HG02588 (cell line): ENCODE measurements at regions not wholly inside any gene's neighbourhood (a gene's known extent, or its start where the extent isn't known, plus 50 kb on each side); places are given as distances from the start of the nearest gene placed in this dataset.
"Not testable (repeated sequence)": the region's sequence is repeated elsewhere in the genome, so short reads cannot be mapped to it uniquely, and the experiment has no call there.

ENCODE experiments used
- ATAC-seq: cut with Tn5 transposase; IDR thresholded peaks from one replicate; pipeline ENCODE4 v1.9.1; 2021; ENCODE audit warnings: mild to moderate bottlenecking, moderate library complexity; ENCODE audit not compliant: unreplicated experiment

GRCh38 chr7:69116196-69116595 is 482.1 kb upstream of the AUTS2 start:
- not testable (repeated sequence) for ATAC-seq

GRCh38 chr7:69122953-69123352 is 475.3 kb upstream of the AUTS2 start:
- no peak for ATAC-seq

GRCh38 chr7:69126896-69127479 is 471.3 kb upstream of the AUTS2 start:
- no peak for ATAC-seq

GRCh38 chr7:69129524-69129923 is 468.8 kb upstream of the AUTS2 start:
- no peak for ATAC-seq

- no peak for ATAC-seq
Observed at GRCh38 chr7:69129951-69130350, 468.3 kb upstream of the AUTS2 start.

GRCh38 chr7:69130396-69130795 is 467.9 kb upstream of the AUTS2 start:
- no peak for ATAC-seq

GRCh38 chr7:69134316-69134715 is 464.0 kb upstream of the AUTS2 start:
- ATAC-seq, result no peak

GRCh38 chr7:69147631-69148030 is 450.6 kb upstream of the AUTS2 start:
- ATAC-seq, result no peak

- no peak for ATAC-seq
Observed at GRCh38 chr7:69149804-69150782, 448.2 kb upstream of the AUTS2 start.

- ATAC-seq, result no peak
Observed at GRCh38 chr7:69162326-69162725, 435.9 kb upstream of the AUTS2 start.

GRCh38 chr7:69162931-69163670 is 435.2 kb upstream of the AUTS2 start:
- no peak for ATAC-seq

GRCh38 chr7:69166979-69167516 is 431.2 kb upstream of the AUTS2 start:
- ATAC-seq, result no peak

- ATAC-seq, result no peak
Observed at GRCh38 chr7:69169386-69169785, 428.9 kb upstream of the AUTS2 start.

- no peak for ATAC-seq
Observed at GRCh38 chr7:69172357-69173077, 425.8 kb upstream of the AUTS2 start.

- no peak for ATAC-seq
Observed at GRCh38 chr7:69173341-69173740, 424.9 kb upstream of the AUTS2 start.

GRCh38 chr7:69173846-69174245 is 424.4 kb upstream of the AUTS2 start:
- ATAC-seq, result no peak

GRCh38 chr7:69176841-69177240 is 421.4 kb upstream of the AUTS2 start:
- no peak for ATAC-seq

GRCh38 chr7:69177461-69177861 is 420.8 kb upstream of the AUTS2 start:
- ATAC-seq, result no peak

GRCh38 chr7:69177941-69178494 is 420.3 kb upstream of the AUTS2 start:
- ATAC-seq, result no peak

- ATAC-seq, result no peak
Observed at GRCh38 chr7:69180662-69181061, 417.6 kb upstream of the AUTS2 start.
